Esophagus squamous epithelium (tissue), 4 donors: ENCODE measurements at regions not wholly inside any gene's neighbourhood (a gene's known extent, or its start where the extent isn't known, plus 50 kb on each side); places are given as distances from the start of the nearest gene placed in this dataset.
"Not testable (repeated sequence)": the region's sequence is repeated elsewhere in the genome, so short reads cannot be mapped to it uniquely, and the experiment has no call there.

Source experiments
- CTCF ChIP-seq, 6 experiments: fragments of 450-650 bp in 4 of 6; fragments of 200-600 bp in 2 of 6; sonication (generic) in 2 of 6; IDR thresholded peaks; one replicate each; pipeline ENCODE4 v1.5.1; 2016 to 2019; ENCODE audit warnings: antibody characterized with exemption in 6 of 6, mild to moderate bottlenecking in 4 of 6, moderate library complexity in 4 of 6
- POLR2A ChIP-seq, 4 donors: fragments of 450-650 bp; IDR thresholded peaks; one replicate each; pipeline ENCODE4 v1.6.1; 2017; ENCODE audit warnings: antibody characterized with exemption in 4 of 4, mild to moderate bottlenecking in 4 of 4, moderate library complexity in 3 of 4

DNA sequence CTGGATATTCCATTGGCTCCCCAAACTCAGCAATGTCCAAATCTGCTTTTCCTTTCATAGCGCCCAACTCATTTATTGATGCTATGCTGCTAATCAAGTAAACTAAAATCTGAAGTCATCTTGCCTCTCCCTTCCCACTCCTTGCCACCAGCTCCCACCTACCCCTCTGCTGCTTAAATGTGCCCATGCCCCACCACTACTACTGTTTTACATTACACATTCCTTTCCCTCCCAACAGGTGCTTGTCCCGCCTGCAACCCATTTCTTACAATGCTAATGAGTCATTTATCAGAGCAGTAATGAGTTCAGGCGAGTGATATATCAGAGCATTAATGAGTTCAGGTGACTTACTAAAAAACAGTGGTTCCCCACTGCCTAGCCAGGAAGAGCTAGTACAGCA is 67.2 kb downstream of the SYT15 start:
- not testable (repeated sequence) for TF ChIP-seq CTCF, POLR2A (IDR thresholded peaks at IDR 0.05)
